HS-5 (cell line): ENCODE measurements at regions not wholly inside any gene's neighbourhood (a gene's known extent, or its start where the extent isn't known, plus 50 kb on each side); places are given as distances from the start of the nearest gene placed in this dataset.

Experiments used
- DNase-seq: peaks from one replicate; pipeline ENCODE4 v3.0.0-alpha.2; 2012; ENCODE audit warnings: low read depth

- no peak for DNase-seq
Observed at GRCh38 chr4:129350834-129351721, 255.1 kb downstream of the C4orf33 start.

- no peak for DNase-seq
Observed at GRCh38 chr4:129352480-129352879, 256.5 kb downstream of the C4orf33 start.

- DNase-seq: no peak
Observed at GRCh38 chr4:129353490-129353889, 257.5 kb downstream of the C4orf33 start.

- no peak for DNase-seq
Observed at GRCh38 chr4:129355031-129355430, 259.1 kb downstream of the C4orf33 start.

GRCh38 chr4:129355516-129355915, 259.6 kb downstream of the C4orf33 start:
- no peak for DNase-seq

- peak; percentile 59 for DNase-seq
Observed at GRCh38 chr4:129358571-129358970, 262.6 kb downstream of the C4orf33 start.

GRCh38 chr4:129359461-129359860, 263.5 kb downstream of the C4orf33 start:
- no peak for DNase-seq

GRCh38 chr4:129362691-129363274, 266.8 kb downstream of the C4orf33 start:
- peak; percentile 49 for DNase-seq

- DNase-seq: no peak
Observed at GRCh38 chr4:129364747-129365452, 268.9 kb downstream of the C4orf33 start.

GRCh38 chr4:129369361-129370010, 273.5 kb downstream of the C4orf33 start:
- no peak for DNase-seq

- no peak for DNase-seq
Observed at GRCh38 chr4:129371065-129371464, 275.1 kb downstream of the C4orf33 start.

GRCh38 chr4:129371926-129372325, 276.0 kb downstream of the C4orf33 start:
- DNase-seq: no peak

- no peak for DNase-seq
Observed at GRCh38 chr4:129377131-129377845, 281.3 kb downstream of the C4orf33 start.

GRCh38 chr4:129378364-129378763, 282.4 kb downstream of the C4orf33 start:
- no peak for DNase-seq

GRCh38 chr4:129379429-129379828, 283.5 kb downstream of the C4orf33 start:
- DNase-seq: no peak

GRCh38 chr4:129384974-129385373, 289.0 kb downstream of the C4orf33 start:
- DNase-seq: no peak

GRCh38 chr4:129387666-129388065, 291.7 kb downstream of the C4orf33 start:
- DNase-seq: no peak

- no peak for DNase-seq
Observed at GRCh38 chr4:129393976-129394375, 298.0 kb downstream of the C4orf33 start.

GRCh38 chr4:129394635-129395034, 298.7 kb downstream of the C4orf33 start:
- no peak for DNase-seq

- no peak for DNase-seq
Observed at GRCh38 chr4:129403848-129404247, 307.9 kb downstream of the C4orf33 start.

- no peak for DNase-seq
Observed at GRCh38 chr4:129410115-129410514, 314.2 kb downstream of the C4orf33 start.

- no peak for DNase-seq
Observed at GRCh38 chr4:129415004-129415403, 319.1 kb downstream of the C4orf33 start.
